ENCODE measurements at regions not wholly inside any gene's neighbourhood (a gene's known extent, or its start where the extent isn't known, plus 50 kb on each side); places are given as distances from the start of the nearest gene placed in this dataset.

- POLR2A ChIA-PET: no interaction called here
- intact Hi-C loops (cut with micrococcal nuclease; ENCODE audit: unreplicated experiment): no loop called here
Measured at GRCh38 chr1:5705751-5706150, 286.5 kb downstream of the NPHP4 start.

GRCh38 chr1:5704561-5705514 is 287.4 kb downstream of the NPHP4 start:
- Histone ChIP-seq H3K4me3 (ENCODE audit: low read depth, low read length) (no peak overlapping the region), H3K4me1 (no peaks in the 10 kb centered on the region), H3K9me3 (no peaks in the 10 kb centered on the region), H3K36me3 (ENCODE audit: control insufficient read depth, insufficient read depth, low read length) (no peaks in the 10 kb centered on the region), H3K27me3 (replicated peaks; ENCODE audit: control insufficient read depth, insufficient read depth, low read length) (no peaks in the 10 kb centered on the region)
- intact Hi-C loops (cut with micrococcal nuclease; ENCODE audit: unreplicated experiment): no loop called here
- Mint-ChIP-seq H3K36me3 (ENCODE audit: insufficient read depth, unreplicated experiment) (no peaks in the 10 kb centered on the region), H3K27ac (ENCODE audit: unreplicated experiment) (no peak overlapping the region), H3K9me3 (ENCODE audit: unreplicated experiment) (no peaks in the 10 kb centered on the region), H3K4me1 (ENCODE audit: low read depth, unreplicated experiment) (no peaks in the 10 kb centered on the region), H3K4me3 (ENCODE audit: unreplicated experiment) (no peak overlapping the region), H3K27me3 (ENCODE audit: insufficient read depth, unreplicated experiment) (no peaks in the 10 kb centered on the region)
- ChIA-PET POLR2A (no interaction called here), CTCF (no interaction called here)
- no peak for TF ChIP-seq CTCF (IDR thresholded peaks at IDR 0.05; ENCODE audit: insufficient read depth in 1 of 2, low read depth in 1 of 2, low read length in 1 of 2, severe bottlenecking in 1 of 2, unreplicated experiment in 1 of 2)
- BruUV-seq (replicated peaks): no TSS peak
- DNase-seq: no peak

More at GRCh38 chr1:5705751-5706150, 286.5 kb downstream of the NPHP4 start:
- no peaks in the 10 kb centered on the region for H3K4me1 ChIP-seq
- no TSS peak for BruUV-seq (replicated peaks)
- Mint-ChIP-seq H3K4me3 (ENCODE audit: unreplicated experiment) (no peak overlapping the region), H3K36me3 (ENCODE audit: insufficient read depth, unreplicated experiment) (no peaks in the 10 kb centered on the region), H3K27me3 (ENCODE audit: insufficient read depth, unreplicated experiment) (no peaks in the 10 kb centered on the region), H3K27ac (ENCODE audit: unreplicated experiment) (no peak overlapping the region), H3K4me1 (ENCODE audit: low read depth, unreplicated experiment) (no peaks in the 10 kb centered on the region), H3K9me3 (ENCODE audit: unreplicated experiment) (no peaks in the 10 kb centered on the region)
- H3K27me3 ChIP-seq (replicated peaks; ENCODE audit: control insufficient read depth, insufficient read depth, low read length): no peaks in the 10 kb centered on the region
- no peak for TF ChIP-seq CTCF (IDR thresholded peaks at IDR 0.05; ENCODE audit: insufficient read depth in 1 of 2, low read depth in 1 of 2, low read length in 1 of 2, severe bottlenecking in 1 of 2, unreplicated experiment in 1 of 2)
- no peak overlapping the region for H3K4me3 ChIP-seq (ENCODE audit: low read depth, low read length)
- no peaks in the 10 kb centered on the region for H3K36me3 ChIP-seq (ENCODE audit: control insufficient read depth, insufficient read depth, low read length)
- H3K9me3 ChIP-seq: no peaks in the 10 kb centered on the region
- no peak for DNase-seq
- CTCF ChIA-PET: no interaction called here

- H3K4me3 Mint-ChIP-seq (ENCODE audit: unreplicated experiment): no peak overlapping the region
- no peaks in the 10 kb centered on the region for H3K4me1 ChIP-seq
- no TSS peak for BruUV-seq (replicated peaks)
- H3K27me3 Mint-ChIP-seq (ENCODE audit: insufficient read depth, unreplicated experiment): no peaks in the 10 kb centered on the region
- intact Hi-C loops (cut with micrococcal nuclease; ENCODE audit: unreplicated experiment): no loop called here
- no peaks in the 10 kb centered on the region for H3K4me1 Mint-ChIP-seq (ENCODE audit: low read depth, unreplicated experiment)
- no peak for TF ChIP-seq CTCF (IDR thresholded peaks at IDR 0.05; ENCODE audit: insufficient read depth in 1 of 2, low read depth in 1 of 2, low read length in 1 of 2, severe bottlenecking in 1 of 2, unreplicated experiment in 1 of 2)
- H3K9me3 ChIP-seq: no peaks in the 10 kb centered on the region
- no peak overlapping the region for H3K4me3 ChIP-seq (ENCODE audit: low read depth, low read length)
- no peak overlapping the region for H3K27ac Mint-ChIP-seq (ENCODE audit: unreplicated experiment)
- no peaks in the 10 kb centered on the region for H3K9me3 Mint-ChIP-seq (ENCODE audit: unreplicated experiment)
- no peaks in the 10 kb centered on the region for H3K36me3 Mint-ChIP-seq (ENCODE audit: insufficient read depth, unreplicated experiment)
- H3K36me3 ChIP-seq (ENCODE audit: control insufficient read depth, insufficient read depth, low read length): no peaks in the 10 kb centered on the region
- POLR2A ChIA-PET: no interaction called here
- H3K27me3 ChIP-seq (replicated peaks; ENCODE audit: control insufficient read depth, insufficient read depth, low read length): no peaks in the 10 kb centered on the region
- no peak for DNase-seq
- CTCF ChIA-PET: no interaction called here
Measured at GRCh38 chr1:5701642-5702041, 290.6 kb downstream of the NPHP4 start.

Measured in Caco-2 (cell line).